UCSD-AML1 (cell line): ENCODE measurements at regions not wholly inside any gene's neighbourhood (a gene's known extent, or its start where the extent isn't known, plus 50 kb on each side); places are given as distances from the start of the nearest gene placed in this dataset.
"Not testable (repeated sequence)": the region's sequence is repeated elsewhere in the genome, so short reads cannot be mapped to it uniquely, and the experiment has no call there.

Experiments used
- DNase-seq: peaks from one replicate; lab custom pipeline; 2025; ENCODE audit not compliant: unreplicated experiment; lab: John Stamatoyannopoulos, UW

- DNase-seq: no peak
Observed at GRCh38 chr13:53264751-53265385, 236.3 kb downstream of the OLFM4 start.

- DNase-seq: no peak
Observed at GRCh38 chr13:53266757-53267156, 238.1 kb downstream of the OLFM4 start.

GRCh38 chr13:53269634-53270033 is 241.0 kb downstream of the OLFM4 start:
- DNase-seq: no peak

- no peak for DNase-seq
Observed at GRCh38 chr13:53272873-53273272, 244.3 kb downstream of the OLFM4 start.

- no peak for DNase-seq
Observed at GRCh38 chr13:53276265-53276664, 247.7 kb downstream of the OLFM4 start.

- DNase-seq: no peak
Observed at GRCh38 chr13:53281677-53282076, 253.1 kb downstream of the OLFM4 start.

GRCh38 chr13:53285896-53286430 is 257.4 kb downstream of the OLFM4 start:
- no peak for DNase-seq

GRCh38 chr13:53298396-53298795 is 269.8 kb downstream of the OLFM4 start:
- no peak for DNase-seq

- no peak for DNase-seq
Observed at GRCh38 chr13:53301449-53301848, 272.8 kb downstream of the OLFM4 start.

- DNase-seq: not testable (repeated sequence)
Observed at GRCh38 chr13:53305419-53305818, 276.8 kb downstream of the OLFM4 start.

GRCh38 chr13:53310786-53311185 is 282.2 kb downstream of the OLFM4 start:
- no peak for DNase-seq

GRCh38 chr13:53311561-53311960 is 282.9 kb downstream of the OLFM4 start:
- no peak for DNase-seq

- no peak for DNase-seq
Observed at GRCh38 chr13:53321296-53321801, 292.7 kb downstream of the OLFM4 start.

- no peak for DNase-seq
Observed at GRCh38 chr13:53324656-53325055, 296.0 kb downstream of the OLFM4 start.

- DNase-seq: no peak
Observed at GRCh38 chr13:53326716-53327115, 298.1 kb downstream of the OLFM4 start.

GRCh38 chr13:53327680-53328315 is 299.2 kb downstream of the OLFM4 start:
- DNase-seq: no peak

GRCh38 chr13:53336441-53337160 is 308.0 kb downstream of the OLFM4 start:
- DNase-seq: no peak

- DNase-seq: no peak
Observed at GRCh38 chr13:53338760-53339159, 310.1 kb downstream of the OLFM4 start.

GRCh38 chr13:53340505-53341143 is 312.0 kb downstream of the OLFM4 start:
- no peak for DNase-seq

- no peak for DNase-seq
Observed at GRCh38 chr13:53341144-53341510, 312.5 kb downstream of the OLFM4 start.

GRCh38 chr13:53342623-53343360 is 314.2 kb downstream of the OLFM4 start:
- no peak for DNase-seq
